ENCODE measurements at regions not wholly inside any gene's neighbourhood (a gene's known extent, or its start where the extent isn't known, plus 50 kb on each side); places are given as distances from the start of the nearest gene placed in this dataset.
A peak's percentile ranks its signal among the peaks of the same experiment; 100 is the strongest.

- no peaks in the 10 kb centered on the region for H3K4me1 ChIP-seq (ENCODE audit: insufficient read depth, insufficient read length)
- no peak overlapping the region for H3K9ac ChIP-seq (ENCODE audit: insufficient read length, low read depth)
- TF ChIP-seq ZNF274 (IDR thresholded peaks at IDR 0.05; ENCODE audit: low read depth, low read length) (no peak), SUZ12 (IDR thresholded peaks at IDR 0.05; ENCODE audit: extremely low read depth, insufficient read depth, insufficient read length) (no peak), YY1 (IDR thresholded peaks at IDR 0.05; ENCODE audit: insufficient read depth, insufficient read length) (no peak)
- H3K4me3 ChIP-seq (ENCODE audit: insufficient read length, low read depth): no peak overlapping the region
- H3K27me3 ChIP-seq (ENCODE audit: insufficient read depth, insufficient read length): no peaks in the 10 kb centered on the region
- no peaks in the 10 kb centered on the region for H3K9me3 ChIP-seq (ENCODE audit: insufficient read depth, low read length)
- no peak for DNase-seq (ENCODE audit: low read depth, low spot score)
- no peaks in the 10 kb centered on the region for H3K36me3 ChIP-seq (ENCODE audit: insufficient read depth, insufficient read length, low read length)
These were observed 182.0 kb upstream of the HEY2 start for GRCh38 chr6:125567407-125567806.

- no peak for DNase-seq (ENCODE audit: low read depth, low spot score)
- H3K36me3 ChIP-seq (ENCODE audit: insufficient read depth, insufficient read length, low read length): no peaks in the 10 kb centered on the region
- H3K27me3 ChIP-seq (ENCODE audit: insufficient read depth, insufficient read length): no peaks in the 10 kb centered on the region
- H3K4me3 ChIP-seq (ENCODE audit: insufficient read length, low read depth): no peak overlapping the region
- no peaks in the 10 kb centered on the region for H3K4me1 ChIP-seq (ENCODE audit: insufficient read depth, insufficient read length)
- H3K9ac ChIP-seq (ENCODE audit: insufficient read length, low read depth): no peak overlapping the region
- no peaks in the 10 kb centered on the region for H3K9me3 ChIP-seq (ENCODE audit: insufficient read depth, low read length)
- TF ChIP-seq YY1 (IDR thresholded peaks at IDR 0.05; ENCODE audit: insufficient read depth, insufficient read length) (no peak), SUZ12 (IDR thresholded peaks at IDR 0.05; ENCODE audit: extremely low read depth, insufficient read depth, insufficient read length) (no peak), ZNF274 (IDR thresholded peaks at IDR 0.05; ENCODE audit: low read depth, low read length) (no peak)
These were observed 180.8 kb upstream of the HEY2 start for GRCh38 chr6:125568609-125569008.

- H3K9me3 ChIP-seq (ENCODE audit: insufficient read depth, low read length): no peaks in the 10 kb centered on the region
- no peaks in the 10 kb centered on the region for H3K36me3 ChIP-seq (ENCODE audit: insufficient read depth, insufficient read length, low read length)
- no peaks in the 10 kb centered on the region for H3K4me1 ChIP-seq (ENCODE audit: insufficient read depth, insufficient read length)
- TF ChIP-seq ZNF274 (IDR thresholded peaks at IDR 0.05; ENCODE audit: low read depth, low read length): no peak
- no peak for TF ChIP-seq SUZ12 (IDR thresholded peaks at IDR 0.05; ENCODE audit: extremely low read depth, insufficient read depth, insufficient read length)
- no peak for TF ChIP-seq YY1 (IDR thresholded peaks at IDR 0.05; ENCODE audit: insufficient read depth, insufficient read length)
- no peak overlapping the region for H3K4me3 ChIP-seq (ENCODE audit: insufficient read length, low read depth)
- no peak overlapping the region for H3K9ac ChIP-seq (ENCODE audit: insufficient read length, low read depth)
- H3K27me3 ChIP-seq (ENCODE audit: insufficient read depth, insufficient read length): no peaks in the 10 kb centered on the region
- DNase-seq (ENCODE audit: low read depth, low spot score): no peak
These were observed 178.9 kb upstream of the HEY2 start for GRCh38 chr6:125570526-125570925.

GRCh38 chr6:125571207-125571755 is 178.2 kb upstream of the HEY2 start:
- Histone ChIP-seq H3K4me3 (ENCODE audit: insufficient read length, low read depth) (no peak overlapping the region), H3K4me1 (ENCODE audit: insufficient read depth, insufficient read length) (no peaks in the 10 kb centered on the region), H3K9me3 (ENCODE audit: insufficient read depth, low read length) (no peaks in the 10 kb centered on the region), H3K36me3 (ENCODE audit: insufficient read depth, insufficient read length, low read length) (no peaks in the 10 kb centered on the region), H3K9ac (ENCODE audit: insufficient read length, low read depth) (no peak overlapping the region), H3K27me3 (ENCODE audit: insufficient read depth, insufficient read length) (no peaks in the 10 kb centered on the region)
- TF ChIP-seq ZNF274 (IDR thresholded peaks at IDR 0.05; ENCODE audit: low read depth, low read length) (no peak), SUZ12 (IDR thresholded peaks at IDR 0.05; ENCODE audit: extremely low read depth, insufficient read depth, insufficient read length) (no peak), YY1 (IDR thresholded peaks at IDR 0.05; ENCODE audit: insufficient read depth, insufficient read length) (no peak)
- no peak for DNase-seq (ENCODE audit: low read depth, low spot score)

GRCh38 chr6:125574604-125575003 is 174.8 kb upstream of the HEY2 start:
- TF ChIP-seq ZNF274 (IDR thresholded peaks at IDR 0.05; ENCODE audit: low read depth, low read length) (no peak), SUZ12 (IDR thresholded peaks at IDR 0.05; ENCODE audit: extremely low read depth, insufficient read depth, insufficient read length) (no peak), YY1 (IDR thresholded peaks at IDR 0.05; ENCODE audit: insufficient read depth, insufficient read length) (no peak)
- no peak overlapping the region for H3K9ac ChIP-seq (ENCODE audit: insufficient read length, low read depth)
- H3K36me3 ChIP-seq (ENCODE audit: insufficient read depth, insufficient read length, low read length): no peaks in the 10 kb centered on the region
- no peak overlapping the region for H3K4me3 ChIP-seq (ENCODE audit: insufficient read length, low read depth)
- no peaks in the 10 kb centered on the region for H3K4me1 ChIP-seq (ENCODE audit: insufficient read depth, insufficient read length)
- DNase-seq (ENCODE audit: low read depth, low spot score): no peak
- H3K27me3 ChIP-seq (ENCODE audit: insufficient read depth, insufficient read length): no peaks in the 10 kb centered on the region
- no peaks in the 10 kb centered on the region for H3K9me3 ChIP-seq (ENCODE audit: insufficient read depth, low read length)

GRCh38 chr6:125577124-125577662 is 172.2 kb upstream of the HEY2 start:
- Histone ChIP-seq H3K36me3 (ENCODE audit: insufficient read depth, insufficient read length, low read length) (no peaks in the 10 kb centered on the region), H3K4me3 (ENCODE audit: insufficient read length, low read depth) (no peak overlapping the region), H3K9ac (ENCODE audit: insufficient read length, low read depth) (no peak overlapping the region), H3K4me1 (ENCODE audit: insufficient read depth, insufficient read length) (no peaks in the 10 kb centered on the region), H3K27me3 (ENCODE audit: insufficient read depth, insufficient read length) (no peaks in the 10 kb centered on the region), H3K9me3 (ENCODE audit: insufficient read depth, low read length) (no peaks in the 10 kb centered on the region)
- TF ChIP-seq YY1 (IDR thresholded peaks at IDR 0.05; ENCODE audit: insufficient read depth, insufficient read length) (no peak), ZNF274 (IDR thresholded peaks at IDR 0.05; ENCODE audit: low read depth, low read length) (no peak), SUZ12 (IDR thresholded peaks at IDR 0.05; ENCODE audit: extremely low read depth, insufficient read depth, insufficient read length) (no peak)
- no peak for DNase-seq (ENCODE audit: low read depth, low spot score)

- Histone ChIP-seq H3K9ac (ENCODE audit: insufficient read length, low read depth) (no peak overlapping the region), H3K9me3 (ENCODE audit: insufficient read depth, low read length) (no peaks in the 10 kb centered on the region), H3K27me3 (ENCODE audit: insufficient read depth, insufficient read length) (no peaks in the 10 kb centered on the region), H3K36me3 (ENCODE audit: insufficient read depth, insufficient read length, low read length) (no peaks in the 10 kb centered on the region), H3K4me3 (ENCODE audit: insufficient read length, low read depth) (no peak overlapping the region), H3K4me1 (ENCODE audit: insufficient read depth, insufficient read length) (no peaks in the 10 kb centered on the region)
- peak; percentile 74 for DNase-seq (ENCODE audit: low read depth, low spot score)
- no peak for TF ChIP-seq SUZ12 (IDR thresholded peaks at IDR 0.05; ENCODE audit: extremely low read depth, insufficient read depth, insufficient read length)
These were observed 164.9 kb upstream of the HEY2 start for GRCh38 chr6:125584468-125584939.

Data from NT2/D1 (cell line).